Muscle of leg (tissue), 3 donors: ENCODE measurements at regions not wholly inside any gene's neighbourhood (a gene's known extent, or its start where the extent isn't known, plus 50 kb on each side); places are given as distances from the start of the nearest gene placed in this dataset.

Experiments used
- DNase-seq: peaks from one replicate; pipeline ENCODE4 v3.0.0; 2013
- H3K27ac ChIP-seq: one replicate; pipeline ENCODE4 v1.5.1; 2013; ENCODE audit warnings: mild to moderate bottlenecking, low read length, control low read depth
- H3K27me3 ChIP-seq: one replicate; pipeline ENCODE4 v1.6.1; 2013; ENCODE audit warnings: low read length; ENCODE audit not compliant: control insufficient read depth, insufficient read depth
- H3K36me3 ChIP-seq: one replicate; pipeline ENCODE4 v1.6.1; 2013; ENCODE audit warnings: low read length; ENCODE audit not compliant: control insufficient read depth, insufficient read depth
- H3K4me1 ChIP-seq: one replicate; pipeline ENCODE4 v1.6.1; 2013; ENCODE audit warnings: low read length; ENCODE audit not compliant: control insufficient read depth, insufficient read depth
- H3K4me3 ChIP-seq: one replicate; pipeline ENCODE4 v1.5.1; 2013; ENCODE audit warnings: low read length, control low read depth
- H3K9me3 ChIP-seq: replicated peaks from 2 replicates; pipeline ENCODE4 v1.6.1; 2013; ENCODE audit warnings: low read depth, low read length; ENCODE audit not compliant: control insufficient read depth
- WGBS: methylation state at CpG from one replicate; pipeline ENCODE4 v1.1.5; 2013; ENCODE audit warnings: missing lambda C conversion rate; ENCODE audit not compliant: insufficient coverage; 5-methylcytosine and 5-hydroxymethylcytosine counted together

DNA sequence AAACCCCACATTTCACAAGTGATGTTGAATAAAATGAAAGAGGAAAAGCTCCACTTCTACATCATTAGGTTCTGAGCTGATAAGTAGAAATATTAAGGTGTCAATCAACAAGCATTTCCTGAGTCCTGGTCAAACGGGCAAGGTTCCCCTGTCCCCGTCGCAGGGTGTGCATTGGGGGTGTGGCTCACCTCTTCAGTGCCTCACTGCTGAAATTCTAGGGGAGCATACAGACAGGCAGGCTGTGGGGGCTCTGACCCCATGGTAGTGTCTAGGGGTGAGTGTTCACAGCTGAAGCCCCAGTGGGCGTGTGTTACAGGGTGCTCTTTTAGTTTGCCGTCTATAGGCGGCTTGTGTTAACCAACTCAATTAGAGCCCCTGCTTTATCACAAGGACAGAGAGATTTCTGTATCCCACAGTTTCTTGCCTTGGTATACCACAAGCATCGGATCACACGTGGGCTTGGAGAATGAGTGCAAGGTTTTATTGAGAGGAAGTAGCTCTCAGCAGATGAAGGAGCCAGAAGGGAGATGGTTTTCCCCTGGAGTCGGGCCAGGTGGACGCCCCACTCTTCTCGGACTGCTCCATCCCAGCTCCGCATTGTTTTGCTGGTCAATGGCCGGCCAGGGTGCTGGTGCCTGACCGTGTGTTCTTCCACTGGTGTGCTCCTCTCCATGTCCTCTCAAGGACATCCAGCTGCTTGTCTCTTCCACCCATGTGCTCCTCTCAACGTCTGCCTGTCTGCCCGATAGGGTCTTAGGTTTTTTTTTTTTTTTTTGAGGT lies 238.2 kb upstream of the NLRP1 start:
- Histone ChIP-seq H3K9me3 (no peaks in the 10 kb centered on the region), H3K27ac (no peak overlapping the region), H3K36me3 (no peaks in the 10 kb centered on the region), H3K4me1 (peaks cover 11% of the 10 kb centered on the region), H3K4me3 (no peak overlapping the region), H3K27me3 (peaks cover 2% of the 10 kb centered on the region)
- WGBS: 82% methylated on average over 5 of the region's 16 CpGs
- no peak for DNase-seq

DNA sequence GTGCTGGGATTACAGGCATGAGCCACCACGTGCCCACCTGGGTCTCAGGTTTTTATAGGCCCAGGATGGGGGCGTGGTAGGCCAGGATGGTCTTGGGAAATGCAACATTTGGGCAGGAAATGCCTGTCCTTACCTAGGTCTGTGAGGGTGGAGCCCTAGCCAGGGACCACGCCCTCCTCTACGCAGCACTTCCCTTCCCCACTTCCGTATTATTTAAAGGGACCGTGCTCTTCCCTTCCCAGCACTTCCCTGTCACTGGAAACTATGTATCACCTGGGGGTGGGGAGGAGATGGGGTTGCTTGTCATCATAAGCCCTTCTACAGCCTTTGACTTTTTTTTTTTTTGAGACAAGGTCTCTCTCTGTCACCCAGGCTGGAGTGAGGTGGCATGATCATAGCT lies 238.9 kb upstream of the NLRP1 start:
- peaks cover 10% of the 10 kb centered on the region for H3K4me1 ChIP-seq
- DNase-seq: no peak
- H3K27ac ChIP-seq: no peak overlapping the region
- H3K9me3 ChIP-seq: peaks cover 3% of the 10 kb centered on the region
- H3K36me3 ChIP-seq: no peaks in the 10 kb centered on the region
- WGBS: 86% methylated on average over 2 of the region's 6 CpGs
- no peak overlapping the region for H3K4me3 ChIP-seq
- peaks cover 2% of the 10 kb centered on the region for H3K27me3 ChIP-seq

DNA sequence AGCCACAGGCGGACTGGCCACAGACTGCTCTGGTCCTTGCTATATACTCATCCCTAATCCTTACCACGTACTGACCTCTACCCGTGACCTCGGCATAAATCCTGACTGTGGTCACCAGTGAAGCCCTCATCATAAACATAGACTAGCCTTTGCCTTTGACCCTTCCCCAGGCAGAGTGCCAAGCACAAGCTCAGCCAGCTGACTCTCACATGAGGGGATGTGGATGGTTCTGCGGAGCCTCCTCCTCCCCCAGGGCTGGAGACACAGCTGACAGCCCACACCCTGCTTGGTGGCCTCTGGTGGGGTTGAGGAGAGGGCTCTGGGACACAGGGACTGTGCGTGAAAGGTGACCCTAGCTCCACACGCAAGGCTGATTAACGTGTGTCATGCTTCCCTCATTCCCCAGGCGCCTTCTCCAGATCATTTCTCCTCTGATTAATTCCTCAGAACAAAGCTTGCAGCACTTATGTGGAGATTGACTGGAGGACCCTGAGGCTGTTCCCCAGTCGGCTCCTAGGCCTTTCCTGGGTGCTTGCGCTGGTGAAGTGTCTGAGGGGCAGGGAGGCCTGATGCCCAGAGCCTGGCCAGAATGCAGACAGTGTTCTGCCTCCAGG lies 241.5 kb upstream of the NLRP1 start:
- WGBS: 26% methylated on average over 4 of the region's 11 CpGs
- Histone ChIP-seq H3K27ac (no peak overlapping the region), H3K9me3 (peaks cover 3% of the 10 kb centered on the region), H3K4me3 (no peak overlapping the region), H3K4me1 (peaks cover 10% of the 10 kb centered on the region), H3K36me3 (no peaks in the 10 kb centered on the region), H3K27me3 (peaks cover 2% of the 10 kb centered on the region)
- peak; percentile 46 for DNase-seq

DNA sequence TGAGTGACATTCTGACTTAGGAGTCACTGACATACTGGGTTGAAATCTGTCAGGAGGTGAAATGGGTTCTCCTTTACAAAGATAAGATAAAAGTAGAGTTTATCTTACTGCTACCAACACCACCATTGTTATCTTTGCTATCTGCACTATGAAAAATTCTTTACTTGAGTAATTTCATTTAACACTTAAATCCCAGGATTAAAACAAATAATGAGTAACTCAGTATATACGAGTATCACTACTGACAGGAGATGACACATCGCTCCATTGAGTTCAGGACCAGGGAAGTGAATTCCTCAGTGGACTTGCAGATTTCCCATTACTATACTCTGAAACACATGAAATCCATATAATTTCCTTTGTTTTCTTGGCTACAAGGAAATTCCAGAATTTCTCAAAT lies 242.1 kb upstream of the NLRP1 start:
- Histone ChIP-seq H3K4me1 (peaks cover 10% of the 10 kb centered on the region), H3K36me3 (no peaks in the 10 kb centered on the region), H3K9me3 (peaks cover 3% of the 10 kb centered on the region), H3K4me3 (no peak overlapping the region), H3K27me3 (peaks cover 2% of the 10 kb centered on the region), H3K27ac (no peak overlapping the region)
- WGBS: 73% methylated on average over 2 of the region's 2 CpGs
- DNase-seq: no peak

DNA sequence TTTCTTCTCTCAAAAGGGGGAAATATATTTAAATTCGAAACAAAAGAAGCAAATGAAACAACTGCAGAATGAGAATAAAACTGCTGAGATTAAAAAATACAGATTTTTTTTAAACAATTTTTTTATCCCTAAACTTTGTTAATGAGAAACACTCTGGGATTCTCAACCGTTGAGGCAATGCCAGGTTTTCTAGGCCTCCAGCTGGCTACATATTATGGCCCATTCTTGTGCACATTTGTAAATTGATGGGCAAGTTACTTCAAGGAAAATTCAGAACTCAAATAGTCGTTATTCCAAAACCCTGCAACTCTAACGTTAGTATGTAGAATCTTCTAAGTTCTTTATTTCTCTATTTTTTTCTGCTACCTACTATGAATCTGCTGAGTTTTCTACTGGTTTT lies 239.3 kb upstream of the WSCD1 start:
- DNase-seq: no peak
- Histone ChIP-seq H3K9me3 (peaks cover 3% of the 10 kb centered on the region), H3K27ac (no peak overlapping the region), H3K4me3 (no peak overlapping the region), H3K27me3 (no peaks in the 10 kb centered on the region), H3K36me3 (no peaks in the 10 kb centered on the region), H3K4me1 (peaks cover 3% of the 10 kb centered on the region)
- no CpG with 5 or more reads among the region's 4 CpGs for WGBS

- H3K27ac ChIP-seq: peak overlapping the region; percentile 42
- H3K36me3 ChIP-seq: no peaks in the 10 kb centered on the region
- peak; percentile 31 for DNase-seq
- H3K4me1 ChIP-seq: no peaks in the 10 kb centered on the region
- H3K9me3 ChIP-seq: no peaks in the 10 kb centered on the region
- WGBS: no CpG with 5 or more reads among the region's 1 CpG
- no peak overlapping the region for H3K4me3 ChIP-seq
- no peaks in the 10 kb centered on the region for H3K27me3 ChIP-seq
Measured at GRCh38 chr17:5832886-5833285, 237.3 kb upstream of the WSCD1 start.

GRCh38 chr17:5837055-5837491 lies 233.1 kb upstream of the WSCD1 start:
- Histone ChIP-seq H3K36me3 (no peaks in the 10 kb centered on the region), H3K4me3 (no peak overlapping the region), H3K27ac (no peak overlapping the region), H3K9me3 (no peaks in the 10 kb centered on the region), H3K4me1 (no peaks in the 10 kb centered on the region), H3K27me3 (no peaks in the 10 kb centered on the region)
- DNase-seq: no peak
- no CpG with 5 or more reads among the region's 4 CpGs for WGBS

- WGBS: 51% methylated on average over 7 of the region's 12 CpGs
- no peaks in the 10 kb centered on the region for H3K27me3 ChIP-seq
- H3K4me1 ChIP-seq: no peaks in the 10 kb centered on the region
- no peaks in the 10 kb centered on the region for H3K36me3 ChIP-seq
- H3K9me3 ChIP-seq: no peaks in the 10 kb centered on the region
- H3K4me3 ChIP-seq: no peak overlapping the region
- no peak overlapping the region for H3K27ac ChIP-seq
- no peak for DNase-seq
Measured at GRCh38 chr17:5838661-5839300, 231.4 kb upstream of the WSCD1 start.

DNA sequence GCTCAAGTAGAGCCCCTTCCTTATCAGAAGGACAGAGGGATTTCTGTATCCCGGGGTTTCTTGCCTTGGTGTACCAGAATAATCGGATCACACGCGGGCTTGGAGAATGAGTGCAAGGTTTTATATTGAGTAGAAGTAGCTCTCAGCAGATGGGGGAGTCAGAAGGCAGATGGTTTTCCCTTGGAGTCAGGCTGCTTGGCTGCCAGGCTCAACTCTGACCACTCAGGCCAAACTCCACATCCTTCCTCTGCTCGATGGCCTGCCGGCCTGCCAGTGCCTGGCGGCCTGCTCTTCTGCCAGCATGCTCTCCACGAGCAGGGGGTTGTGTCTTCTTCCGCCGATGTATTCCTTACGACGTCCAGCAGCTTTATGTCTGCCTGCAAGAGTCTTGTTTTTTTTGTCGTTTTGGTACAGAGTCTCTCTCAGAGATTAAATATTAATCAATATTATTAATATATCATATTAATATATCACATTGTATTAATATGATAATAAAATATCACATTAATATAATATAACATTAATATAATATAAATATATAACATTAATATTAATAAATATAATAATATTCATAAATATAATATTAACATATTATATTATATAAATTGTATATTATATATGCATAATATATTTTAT lies 229.2 kb upstream of the WSCD1 start:
- WGBS: 83% methylated on average over 3 of the region's 13 CpGs
- no peaks in the 10 kb centered on the region for H3K9me3 ChIP-seq
- no peaks in the 10 kb centered on the region for H3K4me1 ChIP-seq
- H3K27ac ChIP-seq: no peak overlapping the region
- H3K4me3 ChIP-seq: no peak overlapping the region
- no peak for DNase-seq
- H3K27me3 ChIP-seq: no peaks in the 10 kb centered on the region
- no peaks in the 10 kb centered on the region for H3K36me3 ChIP-seq

- no peak overlapping the region for H3K4me3 ChIP-seq
- H3K27me3 ChIP-seq: no peaks in the 10 kb centered on the region
- DNase-seq: no peak
- H3K27ac ChIP-seq: no peak overlapping the region
- H3K9me3 ChIP-seq: no peaks in the 10 kb centered on the region
- no peaks in the 10 kb centered on the region for H3K4me1 ChIP-seq
- H3K36me3 ChIP-seq: no peaks in the 10 kb centered on the region
- WGBS: no CpG with 5 or more reads among the region's 11 CpGs
Measured at GRCh38 chr17:5841862-5842261, 228.3 kb upstream of the WSCD1 start.
